A673 (cell line): ENCODE measurements at regions not wholly inside any gene's neighbourhood (a gene's known extent, or its start where the extent isn't known, plus 50 kb on each side); places are given as distances from the start of the nearest gene placed in this dataset.

Experiments
- BruUV-seq: library from RNA; stranded (reverse); fragments of 400-500 nt; replicated peaks from 2 replicates; lab custom pipeline; 2021; lab: Mats Ljungman, UMichigan
- CTCF ChIA-PET: fragments of 300-600 bp; sonication (Branson Sonifier 250); formaldehyde crosslinking; loops from one replicate; lab custom pipeline; 2022; ENCODE audit warnings: antibody characterized with exemption; lab: Charles Lee
- POLR2A ChIA-PET: fragments of 300-600 bp; sonication (Branson Sonifier 250); formaldehyde crosslinking; loops from one replicate; lab custom pipeline; 2022; ENCODE audit warnings: antibody characterized with exemption; ENCODE audit not compliant: low non-redundant PET; lab: Charles Lee
- DNase-seq: peaks from one replicate; pipeline ENCODE4 v3.0.0-alpha.2; 2015; ENCODE audit warnings: low spot score
- H3K27ac ChIP-seq: fragments of 200-600 bp; sonication (generic); 2 replicates; pipeline ENCODE4 v1.5.1; 2016; ENCODE audit warnings: mixed run types, low read depth, mild to moderate bottlenecking, mixed read lengths, antibody characterized with exemption, low read length; ENCODE audit not compliant: poor library complexity, severe bottlenecking
- H3K27me3 ChIP-seq: fragments of 200-600 bp; sonication (generic); replicated peaks from 2 replicates; pipeline ENCODE4 v1.6.1; 2017; ENCODE audit warnings: mixed run types, low read depth, mild to moderate bottlenecking, mixed read lengths, antibody characterized with exemption, low read length; ENCODE audit not compliant: insufficient read depth, poor library complexity
- H3K36me3 ChIP-seq: fragments of 200-600 bp; sonication (generic); 2 replicates; pipeline ENCODE4 v1.6.1; 2016; ENCODE audit warnings: mixed run types, mild to moderate bottlenecking, mixed read lengths, antibody characterized with exemption, low read length; ENCODE audit not compliant: insufficient read depth, poor library complexity, severe bottlenecking
- H3K4me1 ChIP-seq: fragments of 200-600 bp; sonication (generic); 2 replicates; pipeline ENCODE4 v1.6.1; 2017; ENCODE audit warnings: mixed run types, mild to moderate bottlenecking, mixed read lengths, antibody characterized with exemption, low read length; ENCODE audit not compliant: insufficient read depth, poor library complexity, severe bottlenecking
- H3K4me3 ChIP-seq: fragments of 200-600 bp; sonication (generic); 2 replicates; pipeline ENCODE4 v1.5.1; 2016; ENCODE audit warnings: low read depth, mixed run types, mild to moderate bottlenecking, mixed read lengths, low read length; ENCODE audit not compliant: poor library complexity, severe bottlenecking
- H3K9me3 ChIP-seq: fragments of 200-600 bp; sonication (generic); 2 replicates; pipeline ENCODE4 v1.6.1; 2016; ENCODE audit warnings: mixed run types, low read depth, mild to moderate bottlenecking, mixed read lengths, antibody characterized with exemption, low read length; ENCODE audit not compliant: poor library complexity, severe bottlenecking
- CTCF ChIP-seq: fragments of 300-800, 200-600 bp; sonication (generic); conservative IDR thresholded peaks from 2 replicates; pipeline ENCODE4 v1.5.1; 2017; ENCODE audit warnings: low read depth, mild to moderate bottlenecking, antibody characterized with exemption, low read length, moderate library complexity, mixed read lengths
- EZH2 ChIP-seq: fragments of 200-600 bp; sonication (generic); IDR thresholded peaks from 2 replicates; pipeline ENCODE4 v1.6.1; 2017; ENCODE audit warnings: borderline replicate concordance, low read depth, mild to moderate bottlenecking, mixed read lengths, antibody characterized with exemption, low read length; ENCODE audit not compliant: poor library complexity, severe bottlenecking
- intact Hi-C: fragments of 100-400 bp; cut with micrococcal nuclease; formaldehyde crosslinking; loops from one replicate; pipeline ENCODE4 v1.10.0; 2022; ENCODE audit not compliant: unreplicated experiment

GRCh38 chr2:122157158-122157557, 401.7 kb downstream of the TSN start:
- intact Hi-C loops = no loop called here
- DNase-seq = no peak
- BruUV-seq = no TSS peak
- ChIA-PET CTCF (no interaction called here), POLR2A (no interaction called here)
- Histone ChIP-seq H3K27me3 (no peaks in the 10 kb centered on the region), H3K9me3 (no peaks in the 10 kb centered on the region), H3K27ac (no peak overlapping the region), H3K36me3 (no peaks in the 10 kb centered on the region), H3K4me3 (no peak overlapping the region), H3K4me1 (peaks cover 17% of the 10 kb centered on the region)
- TF ChIP-seq CTCF = no peak
- TF ChIP-seq EZH2 = no peak

- no TSS peak for BruUV-seq
- ChIA-PET CTCF (no interaction called here), POLR2A (no interaction called here)
- no peaks in the 10 kb centered on the region for H3K27me3 ChIP-seq
- H3K27ac ChIP-seq = no peak overlapping the region
- no peaks in the 10 kb centered on the region for H3K36me3 ChIP-seq
- H3K9me3 ChIP-seq = no peaks in the 10 kb centered on the region
- intact Hi-C loops = loop anchor here (10.0 kb wide), 1 partner anchor 349 kb away; no protein-coding TSS in a partner anchor
- no peak overlapping the region for H3K4me3 ChIP-seq
- H3K4me1 ChIP-seq = no peaks in the 10 kb centered on the region
- TF ChIP-seq EZH2 = no peak
- no peak for DNase-seq
Observed at GRCh38 chr2:122163617-122164016, 408.2 kb downstream of the TSN start.

GRCh38 chr2:122164964-122165363, 409.5 kb downstream of the TSN start:
- no peaks in the 10 kb centered on the region for H3K9me3 ChIP-seq
- H3K4me1 ChIP-seq = no peaks in the 10 kb centered on the region
- BruUV-seq = no TSS peak
- no peaks in the 10 kb centered on the region for H3K36me3 ChIP-seq
- ChIA-PET CTCF (no interaction called here), POLR2A (no interaction called here)
- no peak for DNase-seq
- no peak for TF ChIP-seq EZH2
- TF ChIP-seq CTCF = no peak
- no peak overlapping the region for H3K27ac ChIP-seq
- no peak overlapping the region for H3K4me3 ChIP-seq
- no peaks in the 10 kb centered on the region for H3K27me3 ChIP-seq
- intact Hi-C loops = loop anchor here (10.0 kb wide), 1 partner anchor 350 kb away; no protein-coding TSS in a partner anchor

GRCh38 chr2:122166820-122167219, 411.4 kb downstream of the TSN start:
- H3K4me3 ChIP-seq = no peak overlapping the region
- H3K36me3 ChIP-seq = no peaks in the 10 kb centered on the region
- POLR2A ChIA-PET = interaction anchor here (0.5 kb wide), 1 partner anchor 1401 kb away, joined by 5 read pairs; no protein-coding TSS in a partner anchor
- intact Hi-C loops = loop anchor here (10.0 kb wide), 1 partner anchor 352 kb away; no protein-coding TSS in a partner anchor
- DNase-seq = no peak
- H3K27me3 ChIP-seq = no peaks in the 10 kb centered on the region
- no peaks in the 10 kb centered on the region for H3K9me3 ChIP-seq
- CTCF ChIA-PET = no interaction called here
- TF ChIP-seq CTCF (no peak), EZH2 (no peak)
- H3K4me1 ChIP-seq = no peaks in the 10 kb centered on the region
- no peak overlapping the region for H3K27ac ChIP-seq
- BruUV-seq = no TSS peak
